Gastroesophageal sphincter (tissue), 4 donors: ENCODE measurements at regions not wholly inside any gene's neighbourhood (a gene's known extent, or its start where the extent isn't known, plus 50 kb on each side); places are given as distances from the start of the nearest gene placed in this dataset.

Experiments
- ATAC-seq: fragments of 150-250 bp; one replicate; pipeline ENCODE4 v1.9.1; 2016; ENCODE audit warnings: mild to moderate bottlenecking, moderate library complexity
- H3K27ac ChIP-seq, 4 donors: fragments of 200-600 bp; sonication (generic) in 3 of 4; 1 replicate in 3 of 4; 2 replicates in 1 of 4; pipeline ENCODE4 v1.5.1; 2016 to 2019
- H3K27me3 ChIP-seq: fragments of 200-600 bp; sonication (generic); one replicate; pipeline ENCODE4 v1.5.1; 2019
- H3K36me3 ChIP-seq, 2 donors: fragments of 200-600 bp; sonication (generic); one replicate each; pipeline ENCODE4 v1.5.1; 2019; ENCODE audit warnings: control low read depth in 1 of 2
- H3K4me1 ChIP-seq, 3 donors: fragments of 200-600 bp; sonication (generic); 1 replicate in 2 of 3; 2 replicates in 1 of 3; pipeline ENCODE4 v1.5.1; 2016 to 2019; ENCODE audit warnings: control low read depth in 2 of 3
- H3K4me3 ChIP-seq, 2 donors: fragments of 200-600 bp; sonication (generic); one replicate each; pipeline ENCODE4 v1.5.1; 2019; ENCODE audit warnings: mild to moderate bottlenecking in 1 of 2, moderate library complexity in 1 of 2
- H3K9me3 ChIP-seq, 3 donors: fragments of 200-600 bp; sonication (generic); one replicate each; pipeline ENCODE4 v1.5.1; 2017 to 2019; ENCODE audit warnings: control low read depth in 2 of 3
- CTCF ChIP-seq, 4 experiments: fragments of 200-600 bp in 2 of 4; fragments of 450-650 bp in 2 of 4; sonication (generic) in 1 of 4; IDR thresholded peaks; one replicate each; pipeline ENCODE4 v1.5.1; 2017 to 2019; ENCODE audit warnings: antibody characterized with exemption in 4 of 4, mild to moderate bottlenecking in 2 of 4, moderate library complexity in 2 of 4
- EP300 ChIP-seq: sonication (generic); formaldehyde crosslinking; IDR thresholded peaks from one replicate; pipeline ENCODE4 v1.6.1; 2017; ENCODE audit warnings: antibody characterized with exemption, mild to moderate bottlenecking
- POLR2A ChIP-seq, 2 donors: fragments of 450-650 bp; IDR thresholded peaks; one replicate each; pipeline ENCODE4 v1.6.1; 2017; ENCODE audit warnings: antibody characterized with exemption in 2 of 2, mild to moderate bottlenecking in 2 of 2, moderate library complexity in 1 of 2
- POLR2AphosphoS5 ChIP-seq: sonication (generic); formaldehyde crosslinking; IDR thresholded peaks from one replicate; pipeline ENCODE4 v1.6.1; 2017; ENCODE audit warnings: antibody characterized with exemption
- WGBS, 2 donors: methylation state at CpG; one replicate each; pipeline ENCODE4 v1.1.5; 2018; ENCODE audit warnings: low coverage in 1 of 2; 5-methylcytosine and 5-hydroxymethylcytosine counted together

GRCh38 chr7:131117439-131117838 is 210.2 kb upstream of the MKLN1 start:
- Histone ChIP-seq H3K27me3 (no peaks in the 10 kb centered on the region), H3K27ac (no peak overlapping the region), H3K4me3 (no peak overlapping the region), H3K4me1 (no peaks in the 10 kb centered on the region), H3K9me3 (peaks cover 0 to 5% (median 0%) of the 10 kb centered on the region in 3 donors), H3K36me3 (no peaks in the 10 kb centered on the region)
- no peak for ATAC-seq
- 63 to 69% methylated on average over 1 of the region's 1 CpG for WGBS, 2 donors
- TF ChIP-seq EP300 = no peak
- TF ChIP-seq POLR2AphosphoS5 = no peak
- TF ChIP-seq POLR2A (IDR thresholded peaks at IDR 0.05) = no peak
- no peak for TF ChIP-seq CTCF (IDR thresholded peaks at IDR 0.05)

GRCh38 chr7:131119381-131119780 is 208.3 kb upstream of the MKLN1 start:
- ATAC-seq = no peak
- no peak overlapping the region for H3K27ac ChIP-seq
- TF ChIP-seq CTCF (IDR thresholded peaks at IDR 0.05) (no peak), POLR2A (IDR thresholded peaks at IDR 0.05) (no peak), POLR2AphosphoS5 (no peak), EP300 (no peak)
- H3K36me3 ChIP-seq = no peaks in the 10 kb centered on the region
- no peaks in the 10 kb centered on the region for H3K27me3 ChIP-seq
- no peaks in the 10 kb centered on the region for H3K4me1 ChIP-seq
- H3K4me3 ChIP-seq = no peak overlapping the region
- H3K9me3 ChIP-seq = peaks cover 0 to 5% (median 0%) of the 10 kb centered on the region in 3 donors
- WGBS, 2 donors = no CpG with 5 or more reads among the region's 1 CpG

- no peak for TF ChIP-seq POLR2A (IDR thresholded peaks at IDR 0.05)
- TF ChIP-seq CTCF (IDR thresholded peaks at IDR 0.05) = no peak
- no peak for TF ChIP-seq EP300
- TF ChIP-seq POLR2AphosphoS5 = no peak
- no peaks in the 10 kb centered on the region for H3K4me1 ChIP-seq
- H3K27me3 ChIP-seq = no peaks in the 10 kb centered on the region
- no peak for ATAC-seq
- no peaks in the 10 kb centered on the region for H3K36me3 ChIP-seq
- H3K9me3 ChIP-seq = peaks cover 0 to 5% (median 0%) of the 10 kb centered on the region in 3 donors
- H3K4me3 ChIP-seq = no peak overlapping the region
- 76 to 97% methylated on average over 4 to 5 of the region's 10 CpGs for WGBS, 2 donors
- H3K27ac ChIP-seq = no peak overlapping the region
These were observed 205.3 kb upstream of the MKLN1 start for GRCh38 chr7:131122394-131122793.

- Histone ChIP-seq H3K36me3 (no peaks in the 10 kb centered on the region), H3K27me3 (no peaks in the 10 kb centered on the region), H3K4me1 (no peaks in the 10 kb centered on the region), H3K4me3 (no peak overlapping the region), H3K27ac (no peak overlapping the region), H3K9me3 (peaks cover 0 to 5% (median 0%) of the 10 kb centered on the region in 3 donors)
- no peak for ATAC-seq
- 89 to 95% methylated on average over 4 of the region's 4 CpGs for WGBS, 2 donors
- TF ChIP-seq POLR2AphosphoS5 (no peak), EP300 (no peak), POLR2A (IDR thresholded peaks at IDR 0.05) (no peak), CTCF (IDR thresholded peaks at IDR 0.05) (no peak)
These were observed 203.6 kb upstream of the MKLN1 start for GRCh38 chr7:131124001-131124629.

GRCh38 chr7:131124867-131125266 is 202.8 kb upstream of the MKLN1 start:
- H3K4me1 ChIP-seq = no peaks in the 10 kb centered on the region
- no peak overlapping the region for H3K4me3 ChIP-seq
- ATAC-seq = no peak
- no peak for TF ChIP-seq POLR2A (IDR thresholded peaks at IDR 0.05)
- no peak for TF ChIP-seq POLR2AphosphoS5
- TF ChIP-seq EP300 = no peak
- TF ChIP-seq CTCF (IDR thresholded peaks at IDR 0.05) = no peak
- 17 to 55% methylated on average over 1 to 3 of the region's 3 CpGs for WGBS, 2 donors
- no peaks in the 10 kb centered on the region for H3K9me3 ChIP-seq
- H3K27me3 ChIP-seq = no peaks in the 10 kb centered on the region
- no peaks in the 10 kb centered on the region for H3K36me3 ChIP-seq
- H3K27ac ChIP-seq = no peak overlapping the region
